Vagina (tissue), 2 donors: ENCODE measurements at regions not wholly inside any gene's neighbourhood (a gene's known extent, or its start where the extent isn't known, plus 50 kb on each side); places are given as distances from the start of the nearest gene placed in this dataset.

Experiments
- DNase-seq, 2 donors: peaks; one replicate each; pipeline ENCODE4 v3.0.0-alpha.2; 2017; ENCODE audit errors: extremely low spot score in 2 of 2
- H3K27ac ChIP-seq: fragments of 200-600 bp; sonication (generic); one replicate; pipeline ENCODE4 v1.5.1; 2019
- H3K27me3 ChIP-seq: fragments of 200-600 bp; sonication (generic); one replicate; pipeline ENCODE4 v1.5.1; 2019
- H3K36me3 ChIP-seq, 2 donors: fragments of 200-600 bp; sonication (generic); one replicate each; pipeline ENCODE4 v1.5.1; 2017 to 2019
- H3K4me1 ChIP-seq: fragments of 200-600 bp; sonication (generic); one replicate; pipeline ENCODE4 v1.5.1; 2019
- H3K4me3 ChIP-seq, 2 donors: fragments of 200-600 bp; sonication (generic); 1 replicate in 1 of 2; 2 replicates in 1 of 2; pipeline ENCODE4 v1.5.1; 2016 to 2019
- H3K9me3 ChIP-seq: fragments of 200-600 bp; sonication (generic); one replicate; pipeline ENCODE4 v1.5.1; 2019
- CTCF ChIP-seq, 3 experiments: fragments of 450-650 bp in 2 of 3; fragments of 200-600 bp in 1 of 3; sonication (generic) in 1 of 3; IDR thresholded peaks; one replicate each; pipeline ENCODE4 v1.5.1; 2017 to 2019; ENCODE audit warnings: antibody characterized with exemption in 3 of 3, mild to moderate bottlenecking in 2 of 3, moderate library complexity in 2 of 3
- POLR2A ChIP-seq, 2 donors: fragments of 450-650 bp; IDR thresholded peaks; one replicate each; pipeline ENCODE4 v1.6.1; 2017; ENCODE audit warnings: antibody characterized with exemption in 2 of 2, mild to moderate bottlenecking in 2 of 2, moderate library complexity in 2 of 2
- POLR2AphosphoS5 ChIP-seq, 2 donors: sonication (generic); formaldehyde crosslinking; IDR thresholded peaks; one replicate each; pipeline ENCODE4 v1.9.0; 2017; ENCODE audit warnings: antibody characterized with exemption in 2 of 2, mild to moderate bottlenecking in 2 of 2, low read depth in 1 of 2; ENCODE audit not compliant: insufficient read depth in 1 of 2
- intact Hi-C: fragments of 100-400 bp; cut with DNase I; formaldehyde crosslinking; loops from one replicate; pipeline ENCODE4 v1.15.1; 2023

DNA sequence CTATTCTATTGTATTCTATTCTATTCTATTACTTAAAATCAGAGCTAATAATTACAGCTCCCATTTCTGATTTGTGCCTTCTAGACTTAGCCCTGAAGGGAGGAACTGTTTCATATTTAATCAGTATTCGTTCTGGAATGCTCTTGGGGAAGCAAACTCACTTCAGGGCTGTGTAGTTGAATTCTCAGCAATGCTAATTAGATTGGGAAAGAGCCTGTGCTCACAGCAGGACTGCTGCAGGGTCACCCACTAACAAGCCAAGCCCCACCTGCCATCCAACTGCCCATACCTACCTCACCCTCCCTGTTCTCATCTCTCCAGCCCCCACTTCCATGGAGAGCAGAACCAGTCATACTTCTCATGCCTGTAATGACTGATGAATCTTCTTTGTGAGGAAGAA lies 464.2 kb downstream of the PTPRU start:
- intact Hi-C loops = no loop called here
- DNase-seq = no peak
- Histone ChIP-seq H3K4me1 (no peaks in the 10 kb centered on the region), H3K4me3 (no peak overlapping the region), H3K36me3 (no peaks in the 10 kb centered on the region), H3K27ac (no peak overlapping the region), H3K27me3 (no peaks in the 10 kb centered on the region), H3K9me3 (no peaks in the 10 kb centered on the region)
- TF ChIP-seq POLR2A (IDR thresholded peaks at IDR 0.05) (no peak), CTCF (IDR thresholded peaks at IDR 0.05) (no peak), POLR2AphosphoS5 (IDR thresholded peaks at IDR 0.05; ENCODE audit: insufficient read depth in 1 of 2, low read depth in 1 of 2) (no peak)

DNA sequence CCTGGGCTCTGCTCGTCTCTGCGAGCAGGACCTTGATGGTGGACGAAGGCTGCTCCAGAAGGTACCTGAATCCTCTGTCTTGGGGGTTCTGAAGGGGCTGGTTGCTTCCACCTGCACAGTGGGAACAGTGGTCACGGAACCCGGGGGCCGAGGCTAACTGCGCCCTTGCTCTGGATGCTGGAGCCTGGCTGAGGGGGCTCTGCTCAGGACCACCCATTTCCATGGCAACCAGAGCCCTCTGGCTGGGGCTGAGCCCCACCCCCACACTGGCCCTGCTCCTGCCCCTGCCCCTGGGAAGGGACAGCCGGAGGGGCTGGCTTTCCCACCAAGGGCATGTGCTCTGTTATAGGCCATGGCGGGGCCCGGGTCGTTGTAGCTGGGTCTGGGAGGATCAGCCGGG lies 462.3 kb downstream of the PTPRU start:
- no peak for DNase-seq
- Histone ChIP-seq H3K4me1 (no peaks in the 10 kb centered on the region), H3K36me3 (no peaks in the 10 kb centered on the region), H3K27me3 (no peaks in the 10 kb centered on the region), H3K4me3 (no peak overlapping the region), H3K27ac (no peak overlapping the region), H3K9me3 (no peaks in the 10 kb centered on the region)
- intact Hi-C loops = no loop called here
- TF ChIP-seq POLR2A (IDR thresholded peaks at IDR 0.05) (no peak), POLR2AphosphoS5 (IDR thresholded peaks at IDR 0.05; ENCODE audit: insufficient read depth in 1 of 2, low read depth in 1 of 2) (no peak), CTCF (IDR thresholded peaks at IDR 0.05) (no peak)

GRCh38 chr1:29698033-29698432 lies 461.7 kb downstream of the PTPRU start:
- Histone ChIP-seq H3K27ac (no peak overlapping the region), H3K36me3 (no peaks in the 10 kb centered on the region), H3K4me1 (no peaks in the 10 kb centered on the region), H3K27me3 (no peaks in the 10 kb centered on the region), H3K4me3 (no peak overlapping the region), H3K9me3 (no peaks in the 10 kb centered on the region)
- TF ChIP-seq CTCF (IDR thresholded peaks at IDR 0.05) = peak in 1 of 3 experiments; percentile 21
- TF ChIP-seq POLR2AphosphoS5 (IDR thresholded peaks at IDR 0.05; ENCODE audit: insufficient read depth in 1 of 2, low read depth in 1 of 2) = no peak
- no peak for DNase-seq
- intact Hi-C loops = no loop called here

GRCh38 chr1:29697391-29697780 lies 461.1 kb downstream of the PTPRU start:
- TF ChIP-seq POLR2A (IDR thresholded peaks at IDR 0.05) = no peak
- no peak for TF ChIP-seq CTCF (IDR thresholded peaks at IDR 0.05)
- no peak for TF ChIP-seq POLR2AphosphoS5 (IDR thresholded peaks at IDR 0.05; ENCODE audit: insufficient read depth in 1 of 2, low read depth in 1 of 2)
- Histone ChIP-seq H3K36me3 (no peaks in the 10 kb centered on the region), H3K9me3 (no peaks in the 10 kb centered on the region), H3K4me1 (no peaks in the 10 kb centered on the region), H3K4me3 (no peak overlapping the region), H3K27ac (no peak overlapping the region), H3K27me3 (no peaks in the 10 kb centered on the region)
- no peak for DNase-seq
- intact Hi-C loops = no loop called here

DNA sequence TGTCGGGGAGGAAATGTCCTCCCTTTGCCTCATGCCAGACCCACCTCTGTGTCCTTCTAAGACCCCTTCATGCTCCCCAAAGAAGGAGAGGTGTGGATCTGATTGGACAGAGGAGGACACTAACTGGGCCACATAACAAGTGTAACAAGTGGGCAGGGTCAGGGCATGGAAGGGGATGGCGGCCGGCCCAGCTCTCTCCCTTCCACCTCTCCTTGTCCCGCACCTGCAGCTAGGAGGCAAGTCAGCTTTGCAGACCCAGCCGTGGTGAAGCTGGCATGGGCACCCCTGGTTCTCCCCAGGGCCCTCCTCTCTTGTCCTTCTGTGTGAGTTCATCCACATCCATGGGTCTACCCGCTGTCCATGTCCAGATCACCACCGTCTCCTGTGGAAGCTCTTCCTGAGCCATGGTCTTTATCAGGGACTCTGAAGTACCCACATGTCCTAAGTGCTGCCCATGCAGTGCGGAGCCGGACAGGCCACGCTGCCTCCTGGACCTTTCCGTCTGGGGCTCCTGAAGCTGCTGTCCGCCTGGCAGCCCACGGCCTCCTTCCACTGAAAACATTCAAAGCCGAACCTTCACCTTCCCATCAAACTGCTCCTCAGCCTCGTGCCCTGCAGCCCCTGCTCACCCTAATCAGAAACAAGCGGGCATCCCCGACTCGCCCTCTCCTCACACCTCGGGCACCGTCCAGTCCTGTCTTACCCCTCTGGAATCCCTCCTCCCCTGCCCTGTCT lies 460.5 kb downstream of the PTPRU start:
- DNase-seq = no peak
- intact Hi-C loops = no loop called here
- no peaks in the 10 kb centered on the region for H3K27me3 ChIP-seq
- H3K4me1 ChIP-seq = no peaks in the 10 kb centered on the region
- H3K27ac ChIP-seq = no peak overlapping the region
- no peaks in the 10 kb centered on the region for H3K36me3 ChIP-seq
- no peak for TF ChIP-seq POLR2A (IDR thresholded peaks at IDR 0.05)
- TF ChIP-seq CTCF (IDR thresholded peaks at IDR 0.05) = no peak
- H3K4me3 ChIP-seq = no peak overlapping the region
- H3K9me3 ChIP-seq = no peaks in the 10 kb centered on the region
